ENCODE measurements at regions not wholly inside any gene's neighbourhood (a gene's known extent, or its start where the extent isn't known, plus 50 kb on each side); places are given as distances from the start of the nearest gene placed in this dataset.

- TF ChIP-seq DBP (CRISPR knock-in tag; IDR thresholded peaks at IDR 0.05; ENCODE audit: not compliant biosample characterization) = no peak
- no peak for TF ChIP-seq PLSCR1 (CRISPR knock-in tag; IDR thresholded peaks at IDR 0.05; ENCODE audit: borderline replicate concordance)
- no peak for TF ChIP-seq ZNF329 (CRISPR knock-in tag; IDR thresholded peaks at IDR 0.05; ENCODE audit: low read depth)
- TF ChIP-seq NFYC (CRISPR knock-in tag; IDR thresholded peaks at IDR 0.05) = no peak
- no peak for TF ChIP-seq MBNL3 (CRISPR knock-in tag; conservative IDR thresholded peaks at IDR 0.05)
- TF ChIP-seq PRDM4 (CRISPR knock-in tag; IDR thresholded peaks at IDR 0.05; ENCODE audit: borderline replicate concordance) = no peak
- TF ChIP-seq KLF16 (CRISPR knock-in tag; IDR thresholded peaks at IDR 0.05) = no peak
- TF ChIP-seq SNRNP70 (IDR thresholded peaks at IDR 0.05; ENCODE audit: low read depth, low read length) = no peak
- no peak; the same call in 1 of the 2 replicates for TF ChIP-seq ZMAT3 (CRISPR knock-in tag; conservative IDR thresholded peaks at IDR 0.05)
- TF ChIP-seq CEBPB (IDR thresholded peaks at IDR 0.05; ENCODE audit: borderline replicate concordance, low read depth, low read length) = no peak
- no peak for TF ChIP-seq ZNF143 (CRISPR knock-in tag; IDR thresholded peaks at IDR 0.05)
- TF ChIP-seq KDM1A (CRISPR knock-in tag; IDR thresholded peaks at IDR 0.05) = no peak
- TF ChIP-seq POGZ (CRISPR knock-in tag; IDR thresholded peaks at IDR 0.05) = no peak
- TF ChIP-seq SKI (IDR thresholded peaks at IDR 0.05; ENCODE audit: partially characterized antibody) = peak; percentile 48
- TF ChIP-seq PPARG (CRISPR knock-in tag; conservative IDR thresholded peaks at IDR 0.05) = no peak
- no peak for TF ChIP-seq ZNF562 (CRISPR knock-in tag; IDR thresholded peaks at IDR 0.05; ENCODE audit: borderline replicate concordance)
- no peak for TF ChIP-seq NBN (conservative IDR thresholded peaks at IDR 0.05)
- no peak for TF ChIP-seq HNRNPUL1 (IDR thresholded peaks at IDR 0.05; ENCODE audit: low read depth, low read length)
- TF ChIP-seq MLX (CRISPR knock-in tag; IDR thresholded peaks at IDR 0.05) = no peak
- TF ChIP-seq FOXA1 (IDR thresholded peaks at IDR 0.05) = no peak
- TF ChIP-seq FOXA1 (CRISPR knock-in tag; IDR thresholded peaks at IDR 0.05) = peak; percentile 75
- no peak for TF ChIP-seq CREBL2 (CRISPR knock-in tag; IDR thresholded peaks at IDR 0.05; ENCODE audit: borderline replicate concordance)
- TF ChIP-seq HMG20B (CRISPR knock-in tag; conservative IDR thresholded peaks at IDR 0.05) = no peak
- no peak for TF ChIP-seq SP1 (IDR thresholded peaks at IDR 0.05)
- TF ChIP-seq SP1 (CRISPR knock-in tag; IDR thresholded peaks at IDR 0.05) = peak; percentile 41; the same call in 1 of the 2 replicates
- TF ChIP-seq ZBTB7B (CRISPR knock-in tag; IDR thresholded peaks at IDR 0.05) = peak; percentile 82; the same call in 1 of the 2 replicates
- no peak for TF ChIP-seq ZNF557 (CRISPR knock-in tag; IDR thresholded peaks at IDR 0.05)
- TF ChIP-seq KLF9 (CRISPR knock-in tag; IDR thresholded peaks at IDR 0.05; ENCODE audit: low read depth) = no peak
- no peak; the same call in 1 of the 2 replicates for TF ChIP-seq MEIS1 (CRISPR knock-in tag; IDR thresholded peaks at IDR 0.05; ENCODE audit: borderline replicate concordance)
Measured at GRCh38 chr16:85523602-85524364, 89.3 kb upstream of the GSE1 start (continued).
